ENCODE measurements at regions not wholly inside any gene's neighbourhood (a gene's known extent, or its start where the extent isn't known, plus 50 kb on each side); places are given as distances from the start of the nearest gene placed in this dataset.

- TF ChIP-seq CTCF (IDR thresholded peaks at IDR 0.05; ENCODE audit: insufficient read depth, low read length) = no peak
- no peak for TF ChIP-seq REST (IDR thresholded peaks at IDR 0.05; ENCODE audit: insufficient replicate concordance, low read depth)
- no peak for TF ChIP-seq POLR2AphosphoS5 (IDR thresholded peaks at IDR 0.05; ENCODE audit: low read depth)
- no peak for TF ChIP-seq GABPA (IDR thresholded peaks at IDR 0.05; ENCODE audit: low read depth)
- no peak for TF ChIP-seq SPI1 (IDR thresholded peaks at IDR 0.05; ENCODE audit: borderline replicate concordance, low read depth)
Measured at GRCh38 chr4:147003956-147004809, 58.5 kb upstream of the TTC29 start.
